ENCODE measurements at regions not wholly inside any gene's neighbourhood (a gene's known extent, or its start where the extent isn't known, plus 50 kb on each side); places are given as distances from the start of the nearest gene placed in this dataset.

DNA sequence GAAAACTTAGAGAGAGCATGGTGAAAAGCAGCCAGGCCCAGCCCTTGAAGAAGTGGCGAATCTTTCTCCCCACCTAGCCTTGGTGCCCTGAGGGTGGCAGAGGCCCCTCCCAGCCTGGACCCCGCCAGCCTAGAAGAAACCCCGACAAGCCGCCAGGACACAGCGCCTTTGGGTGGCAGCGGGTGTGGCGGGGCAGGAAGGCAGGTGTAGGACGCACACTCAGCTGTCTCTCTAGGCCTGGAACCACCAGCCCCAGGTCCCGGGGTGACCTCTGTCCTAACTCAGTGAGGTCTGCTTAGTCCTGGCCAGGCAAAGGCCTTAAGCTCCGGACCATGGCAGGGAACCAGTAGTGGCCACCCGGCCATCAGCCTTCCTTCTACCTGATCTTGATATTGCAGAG, 178.3 kb downstream of the BARX1 start:
- Histone ChIP-seq H3K79me2 (ENCODE audit: control insufficient read depth, insufficient read depth, low read length) (no peaks in the 10 kb centered on the region), H3K4me2 (ENCODE audit: control insufficient read depth, insufficient read depth) (no peak overlapping the region), H3K36me3 (ENCODE audit: control insufficient read depth in 2 of 2, insufficient read depth in 2 of 2, low read length in 1 of 2) (no peaks in the 10 kb centered on the region), H3K9ac (ENCODE audit: control insufficient read depth, insufficient read depth, low read length) (no peak overlapping the region), H3K4me1 (ENCODE audit: control insufficient read depth, insufficient read depth, low read length) (no peaks in the 10 kb centered on the region), H3K27me3 (replicated peaks in 1 of 2; ENCODE audit: control insufficient read depth in 2 of 2, insufficient read depth in 2 of 2, low read length in 1 of 2) (no peaks in the 10 kb centered on the region), H3K27ac (ENCODE audit: control insufficient read depth, insufficient read depth) (no peak overlapping the region), H3K4me3 (no peak overlapping the region), H3K9me3 (replicated peaks; ENCODE audit: control insufficient read depth, insufficient read depth, low read length) (no peaks in the 10 kb centered on the region), H2AFZ (ENCODE audit: control insufficient read depth, low read depth, low read length) (no peak overlapping the region), H4K20me1 (ENCODE audit: control insufficient read depth, insufficient read depth) (no peaks in the 10 kb centered on the region)
- POLR2A ChIA-PET = no interaction called here
- CTCF ChIA-PET = no interaction called here
- no peak for ATAC-seq
- DNase-seq (ENCODE audit: low read depth, low spot score) = no peak
- in situ Hi-C loops (cut with MboI) (no loop called here), intact Hi-C loops (cut with micrococcal nuclease; ENCODE audit: unreplicated experiment) (no loop called here)
- RAD21 ChIA-PET (ENCODE audit: unreplicated experiment) = no interaction called here
- no peak for FAIRE-seq
- WGBS (ENCODE audit: insufficient coverage, insufficient replicate concordance, low lambda C conversion rate, missing lambda C conversion rate) = 42% methylated on average over 11 of the region's 11 CpGs
- BruUV-seq (replicated peaks) = no TSS peak
- SMC1A ChIA-PET (ENCODE audit: uncharacterized antibody, unreplicated experiment) = no interaction called here
- no peak for TF ChIP-seq POLR2A (IDR thresholded peaks at IDR 0.05; ENCODE audit: low read depth, low read length)
- TF ChIP-seq JUNB (IDR thresholded peaks at IDR 0.05) = no peak
- TF ChIP-seq SMAD5 (IDR thresholded peaks at IDR 0.05; ENCODE audit: low read depth) = no peak
- TF ChIP-seq NR2C2 (IDR thresholded peaks at IDR 0.05; ENCODE audit: borderline replicate concordance, control insufficient read depth, insufficient read length, low read depth) = no peak
- TF ChIP-seq SIX5 (IDR thresholded peaks at IDR 0.05; ENCODE audit: low read depth, low read length, severe bottlenecking) = no peak
- TF ChIP-seq USF1 (IDR thresholded peaks at IDR 0.05; ENCODE audit: borderline replicate concordance, extremely low read length, insufficient read depth, low read depth, low read length) = no peak
- no peak for TF ChIP-seq CBFB (IDR thresholded peaks at IDR 0.05; ENCODE audit: low read depth)
- TF ChIP-seq ZNF622 (IDR thresholded peaks at IDR 0.05) = no peak
- no peak for TF ChIP-seq PRDM15 (CRISPR knock-in tag; IDR thresholded peaks at IDR 0.05)
- no peak for TF ChIP-seq NR2F1 (conservative IDR thresholded peaks at IDR 0.05)
- TF ChIP-seq KLF5 (IDR thresholded peaks at IDR 0.05; ENCODE audit: partially characterized antibody) = no peak
- TF ChIP-seq TCF7 (IDR thresholded peaks at IDR 0.05; ENCODE audit: borderline replicate concordance) = no peak
- TF ChIP-seq CHD2 (IDR thresholded peaks at IDR 0.05; ENCODE audit: borderline replicate concordance, low read depth, low read length) = no peak
- no peak for TF ChIP-seq EP300 (IDR thresholded peaks at IDR 0.05; ENCODE audit: borderline replicate concordance in 1 of 2, control insufficient read depth in 1 of 2, low read depth in 2 of 2, low read length in 2 of 2)
- TF ChIP-seq, protein P1, sequence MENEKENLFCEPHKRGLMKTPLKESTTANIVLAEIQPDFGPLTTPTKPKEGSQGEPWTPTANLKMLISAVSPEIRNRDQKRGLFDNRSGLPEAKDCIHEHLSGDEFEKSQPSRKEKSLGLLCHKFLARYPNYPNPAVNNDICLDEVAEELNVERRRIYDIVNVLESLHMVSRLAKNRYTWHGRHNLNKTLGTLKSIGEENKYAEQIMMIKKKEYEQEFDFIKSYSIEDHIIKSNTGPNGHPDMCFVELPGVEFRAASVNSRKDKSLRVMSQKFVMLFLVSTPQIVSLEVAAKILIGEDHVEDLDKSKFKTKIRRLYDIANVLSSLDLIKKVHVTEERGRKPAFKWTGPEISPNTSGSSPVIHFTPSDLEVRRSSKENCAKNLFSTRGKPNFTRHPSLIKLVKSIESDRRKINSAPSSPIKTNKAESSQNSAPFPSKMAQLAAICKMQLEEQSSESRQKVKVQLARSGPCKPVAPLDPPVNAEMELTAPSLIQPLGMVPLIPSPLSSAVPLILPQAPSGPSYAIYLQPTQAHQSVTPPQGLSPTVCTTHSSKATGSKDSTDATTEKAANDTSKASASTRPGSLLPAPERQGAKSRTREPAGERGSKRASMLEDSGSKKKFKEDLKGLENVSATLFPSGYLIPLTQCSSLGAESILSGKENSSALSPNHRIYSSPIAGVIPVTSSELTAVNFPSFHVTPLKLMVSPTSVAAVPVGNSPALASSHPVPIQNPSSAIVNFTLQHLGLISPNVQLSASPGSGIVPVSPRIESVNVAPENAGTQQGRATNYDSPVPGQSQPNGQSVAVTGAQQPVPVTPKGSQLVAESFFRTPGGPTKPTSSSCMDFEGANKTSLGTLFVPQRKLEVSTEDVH (IDR thresholded peaks at IDR 0.05; ENCODE audit: low read depth, partially characterized antibody) = no peak
- no peak for TF ChIP-seq POLR2AphosphoS2 (IDR thresholded peaks at IDR 0.05; ENCODE audit: low read depth, low read length)
